ENCODE measurements at regions not wholly inside any gene's neighbourhood (a gene's known extent, or its start where the extent isn't known, plus 50 kb on each side); places are given as distances from the start of the nearest gene placed in this dataset.

DNA sequence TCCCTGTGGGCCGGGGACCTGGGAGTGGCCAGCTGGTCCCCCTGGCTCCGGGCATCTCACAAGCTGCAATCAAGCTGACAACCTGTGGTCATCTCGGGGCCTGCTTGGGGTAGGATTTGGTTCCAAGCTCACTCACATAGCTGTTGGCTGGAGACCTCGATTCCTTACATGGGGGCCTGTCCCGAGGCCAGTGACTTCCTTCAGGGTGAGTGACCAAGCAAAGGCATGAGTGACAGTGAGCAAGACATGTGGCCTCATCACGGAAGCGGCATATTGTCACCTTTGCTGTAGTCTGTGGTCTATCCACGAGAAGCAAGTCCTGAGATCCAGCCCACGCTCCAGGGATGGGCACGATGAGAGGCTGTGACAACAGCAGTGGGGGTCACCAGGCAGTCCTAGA is 131.4 kb upstream of the ID2 start:
- Histone ChIP-seq H3K36me3 (no peaks in the 10 kb centered on the region), H3K27ac (replicated peaks in 1 of 4) (no peak overlapping the region), H3K9me3 (no peaks in the 10 kb centered on the region), H3K4me3 (no peak overlapping the region), H3K4me1 (peaks cover 0 to 4% (median under 1%) of the 10 kb centered on the region in 4 donors), H3K27me3 (no peaks in the 10 kb centered on the region)
- TF ChIP-seq POLR2AphosphoS5 (IDR thresholded peaks at IDR 0.05) (no peak), POLR2A (IDR thresholded peaks at IDR 0.05; ENCODE audit: low read depth) (no peak), EP300 (IDR thresholded peaks at IDR 0.05) (no peak)
- TF ChIP-seq, protein P1, sequence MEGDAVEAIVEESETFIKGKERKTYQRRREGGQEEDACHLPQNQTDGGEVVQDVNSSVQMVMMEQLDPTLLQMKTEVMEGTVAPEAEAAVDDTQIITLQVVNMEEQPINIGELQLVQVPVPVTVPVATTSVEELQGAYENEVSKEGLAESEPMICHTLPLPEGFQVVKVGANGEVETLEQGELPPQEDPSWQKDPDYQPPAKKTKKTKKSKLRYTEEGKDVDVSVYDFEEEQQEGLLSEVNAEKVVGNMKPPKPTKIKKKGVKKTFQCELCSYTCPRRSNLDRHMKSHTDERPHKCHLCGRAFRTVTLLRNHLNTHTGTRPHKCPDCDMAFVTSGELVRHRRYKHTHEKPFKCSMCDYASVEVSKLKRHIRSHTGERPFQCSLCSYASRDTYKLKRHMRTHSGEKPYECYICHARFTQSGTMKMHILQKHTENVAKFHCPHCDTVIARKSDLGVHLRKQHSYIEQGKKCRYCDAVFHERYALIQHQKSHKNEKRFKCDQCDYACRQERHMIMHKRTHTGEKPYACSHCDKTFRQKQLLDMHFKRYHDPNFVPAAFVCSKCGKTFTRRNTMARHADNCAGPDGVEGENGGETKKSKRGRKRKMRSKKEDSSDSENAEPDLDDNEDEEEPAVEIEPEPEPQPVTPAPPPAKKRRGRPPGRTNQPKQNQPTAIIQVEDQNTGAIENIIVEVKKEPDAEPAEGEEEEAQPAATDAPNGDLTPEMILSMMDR (IDR thresholded peaks at IDR 0.05), result no peak
- no peak for DNase-seq (ENCODE audit: extremely low spot score)
- 96% methylated on average over 8 of the region's 10 CpGs for WGBS
- intact Hi-C loops (cut with DNase I), result no loop called here

DNA sequence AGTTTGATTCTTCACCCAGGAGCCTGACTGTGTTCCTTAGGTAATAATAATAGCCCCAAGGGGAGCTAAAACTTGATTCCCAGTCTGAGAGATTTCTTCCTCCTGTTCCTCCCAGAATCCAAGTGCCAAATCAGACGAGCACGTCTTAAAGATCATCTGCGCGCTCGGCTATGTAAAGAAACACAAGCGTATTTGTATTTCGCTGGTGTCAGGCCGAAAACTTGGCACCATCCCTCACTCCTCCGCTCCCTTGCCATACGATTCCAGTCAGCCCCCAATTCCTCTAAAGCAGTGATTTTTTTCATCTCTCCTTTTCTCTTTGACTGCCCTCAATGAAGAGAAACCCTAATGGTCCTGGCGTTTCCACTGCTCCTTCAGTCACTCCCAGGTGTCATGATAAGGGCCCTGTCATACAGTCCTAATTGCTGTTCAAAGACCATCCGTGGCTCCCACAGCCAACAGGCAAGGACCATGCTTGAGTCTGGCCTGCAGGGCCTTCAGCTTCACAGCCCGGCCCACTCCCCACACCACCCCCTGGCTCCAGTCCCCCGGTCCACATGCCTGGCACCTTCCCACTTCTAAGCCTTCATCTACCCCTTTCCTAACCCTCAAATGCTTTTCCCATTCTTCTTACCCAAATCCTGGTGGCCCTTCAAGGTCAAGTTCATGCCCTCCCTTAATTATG is 130.8 kb upstream of the ID2 start:
- TF ChIP-seq POLR2AphosphoS5 (IDR thresholded peaks at IDR 0.05), result no peak
- no peak for TF ChIP-seq POLR2A (IDR thresholded peaks at IDR 0.05; ENCODE audit: low read depth)
- TF ChIP-seq, protein P1 (IDR thresholded peaks at IDR 0.05), result no peak
- no peak for TF ChIP-seq EP300 (IDR thresholded peaks at IDR 0.05)
- Histone ChIP-seq H3K27me3 (no peaks in the 10 kb centered on the region), H3K4me3 (no peak overlapping the region), H3K4me1 (no peaks in the 10 kb centered on the region), H3K36me3 (no peaks in the 10 kb centered on the region), H3K9me3 (no peaks in the 10 kb centered on the region), H3K27ac (replicated peaks in 1 of 4) (no peak overlapping the region)
- intact Hi-C loops (cut with DNase I), result no loop called here
- no peak for DNase-seq (ENCODE audit: extremely low spot score)
- 90% methylated on average over 14 of the region's 14 CpGs for WGBS

DNA sequence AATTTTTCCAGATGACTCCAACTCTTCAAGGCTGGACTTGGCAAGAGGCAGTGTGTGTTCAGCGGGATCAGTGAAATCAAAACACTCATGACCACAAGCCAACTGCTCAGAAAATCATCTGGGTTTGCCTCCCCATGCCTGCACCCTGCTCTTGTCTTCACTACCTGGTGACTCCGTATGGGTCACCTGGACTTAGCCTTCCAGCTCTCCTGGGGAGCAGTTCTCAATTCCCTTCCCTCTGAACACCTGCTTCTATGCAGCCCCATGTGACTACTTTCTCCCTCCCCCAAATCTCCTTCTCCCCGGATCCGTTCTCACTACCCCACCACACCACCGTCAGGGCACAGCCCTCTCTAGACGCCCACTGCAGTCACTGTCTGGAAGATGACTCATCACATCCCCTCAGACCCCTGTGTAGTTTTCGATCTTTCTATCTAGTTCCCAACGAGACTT is 130.2 kb upstream of the ID2 start:
- no peak for TF ChIP-seq POLR2AphosphoS5 (IDR thresholded peaks at IDR 0.05)
- TF ChIP-seq EP300 (IDR thresholded peaks at IDR 0.05), result no peak
- TF ChIP-seq POLR2A (IDR thresholded peaks at IDR 0.05; ENCODE audit: low read depth), result no peak
- TF ChIP-seq, protein P1 (IDR thresholded peaks at IDR 0.05), result no peak
- WGBS, result 75% methylated on average over 8 of the region's 8 CpGs
- Histone ChIP-seq H3K27me3 (no peaks in the 10 kb centered on the region), H3K9me3 (no peaks in the 10 kb centered on the region), H3K27ac (replicated peaks in 1 of 4) (no peak overlapping the region), H3K4me1 (no peaks in the 10 kb centered on the region), H3K36me3 (no peaks in the 10 kb centered on the region), H3K4me3 (no peak overlapping the region)
- intact Hi-C loops (cut with DNase I), result no loop called here
- DNase-seq (ENCODE audit: extremely low spot score), result no peak

DNA sequence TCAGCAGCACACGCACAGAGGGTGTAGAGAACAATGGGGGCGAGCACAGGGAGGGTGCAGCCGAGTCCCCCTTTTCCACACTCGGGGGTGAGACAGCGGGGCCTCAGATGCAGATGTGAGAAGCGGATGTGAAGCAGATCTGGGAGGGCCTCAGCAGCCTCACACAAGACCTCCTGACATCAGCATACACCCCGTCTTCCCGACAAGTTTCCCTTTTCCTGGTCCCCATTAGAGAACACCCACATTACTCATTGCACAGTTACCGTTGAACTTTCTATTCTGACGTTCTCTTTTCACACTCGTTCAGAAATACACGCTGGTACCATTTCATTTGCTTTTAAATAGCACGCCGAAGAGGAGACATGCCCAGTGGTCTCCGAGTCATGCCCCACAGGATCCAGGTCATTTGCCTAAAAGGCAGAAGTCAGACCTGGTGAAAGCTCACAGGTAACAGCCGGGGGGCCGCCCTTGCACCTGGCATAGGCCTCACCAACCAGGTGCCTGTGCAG is 129.5 kb upstream of the ID2 start:
- no peak overlapping the region for H3K27ac ChIP-seq (replicated peaks in 1 of 4)
- intact Hi-C loops (cut with DNase I), result no loop called here
- no peak overlapping the region for H3K4me3 ChIP-seq
- no peaks in the 10 kb centered on the region for H3K4me1 ChIP-seq
- no peaks in the 10 kb centered on the region for H3K36me3 ChIP-seq
- DNase-seq (ENCODE audit: extremely low spot score), result no peak
- TF ChIP-seq, protein P1 (IDR thresholded peaks at IDR 0.05), result no peak
- no peak for TF ChIP-seq POLR2AphosphoS5 (IDR thresholded peaks at IDR 0.05)
- no peak for TF ChIP-seq POLR2A (IDR thresholded peaks at IDR 0.05; ENCODE audit: low read depth)
- TF ChIP-seq EP300 (IDR thresholded peaks at IDR 0.05), result no peak
- H3K27me3 ChIP-seq, result no peaks in the 10 kb centered on the region
- 92% methylated on average over 17 of the region's 17 CpGs for WGBS
- no peaks in the 10 kb centered on the region for H3K9me3 ChIP-seq

All from esophagus muscularis mucosa (tissue), 4 donors.